DND-41 (cell line): ENCODE measurements at regions not wholly inside any gene's neighbourhood (a gene's known extent, or its start where the extent isn't known, plus 50 kb on each side); places are given as distances from the start of the nearest gene placed in this dataset.

ENCODE experiments used
- EZH2 ChIP-seq: IDR thresholded peaks from 3 replicates; pipeline ENCODE4 v1.6.1; 2012; ENCODE audit warnings: borderline replicate concordance, low read depth, mild to moderate bottlenecking, moderate library complexity, low read length, inconsistent platforms; ENCODE audit not compliant: severe bottlenecking
- TF ChIP-seq, protein P1 (sequence below): IDR thresholded peaks from 2 replicates; pipeline ENCODE4 v1.5.1; 2012; ENCODE audit warnings: borderline replicate concordance, low read length, moderate library complexity, mild to moderate bottlenecking; ENCODE audit not compliant: poor library complexity, severe bottlenecking; ENCODE audit errors: extremely low read depth

- TF ChIP-seq, protein P1, sequence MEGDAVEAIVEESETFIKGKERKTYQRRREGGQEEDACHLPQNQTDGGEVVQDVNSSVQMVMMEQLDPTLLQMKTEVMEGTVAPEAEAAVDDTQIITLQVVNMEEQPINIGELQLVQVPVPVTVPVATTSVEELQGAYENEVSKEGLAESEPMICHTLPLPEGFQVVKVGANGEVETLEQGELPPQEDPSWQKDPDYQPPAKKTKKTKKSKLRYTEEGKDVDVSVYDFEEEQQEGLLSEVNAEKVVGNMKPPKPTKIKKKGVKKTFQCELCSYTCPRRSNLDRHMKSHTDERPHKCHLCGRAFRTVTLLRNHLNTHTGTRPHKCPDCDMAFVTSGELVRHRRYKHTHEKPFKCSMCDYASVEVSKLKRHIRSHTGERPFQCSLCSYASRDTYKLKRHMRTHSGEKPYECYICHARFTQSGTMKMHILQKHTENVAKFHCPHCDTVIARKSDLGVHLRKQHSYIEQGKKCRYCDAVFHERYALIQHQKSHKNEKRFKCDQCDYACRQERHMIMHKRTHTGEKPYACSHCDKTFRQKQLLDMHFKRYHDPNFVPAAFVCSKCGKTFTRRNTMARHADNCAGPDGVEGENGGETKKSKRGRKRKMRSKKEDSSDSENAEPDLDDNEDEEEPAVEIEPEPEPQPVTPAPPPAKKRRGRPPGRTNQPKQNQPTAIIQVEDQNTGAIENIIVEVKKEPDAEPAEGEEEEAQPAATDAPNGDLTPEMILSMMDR = no peak
- no peak for TF ChIP-seq EZH2
Observed at GRCh38 chr4:19195696-19196095, 1056.0 kb upstream of the SLIT2 start.
